PFSK-1 (cell line): ENCODE measurements at regions not wholly inside any gene's neighbourhood (a gene's known extent, or its start where the extent isn't known, plus 50 kb on each side); places are given as distances from the start of the nearest gene placed in this dataset.

Source experiments
- FOXP2 ChIP-seq: optimal IDR thresholded peaks from 2 replicates; pipeline ENCODE3; 2011; ENCODE audit warnings: borderline replicate concordance, control low read depth, inconsistent platforms; ENCODE audit not compliant: insufficient read depth; ENCODE audit errors: extremely low read length, extremely low read depth
- POLR2AphosphoS5 ChIP-seq: IDR thresholded peaks from 2 replicates; pipeline ENCODE4 v1.6.1; 2012; ENCODE audit warnings: low read depth, mild to moderate bottlenecking, control low read depth, low read length, moderate library complexity
- SIN3A ChIP-seq: IDR thresholded peaks from 2 replicates; pipeline ENCODE4 v1.6.1; 2012; ENCODE audit warnings: mild to moderate bottlenecking, low read length, moderate library complexity, borderline replicate concordance; ENCODE audit not compliant: insufficient read depth
- TAF1 ChIP-seq: IDR thresholded peaks from 2 replicates; pipeline ENCODE4 v1.6.1; 2012; ENCODE audit warnings: low read length, control low read depth, borderline replicate concordance; ENCODE audit not compliant: insufficient read depth
- TF ChIP-seq, protein P1 (sequence below), 2 experiments: IDR thresholded peaks; 2 replicates each; pipeline versions ENCODE4 v1.6.1 to v1.8.0; 2011 to 2012; ENCODE audit warnings: low read depth in 2 of 2, low read length in 2 of 2, control low read depth in 1 of 2, inconsistent platforms in 1 of 2, mild to moderate bottlenecking in 1 of 2, moderate library complexity in 1 of 2; ENCODE audit not compliant: insufficient read depth in 1 of 2

DNA sequence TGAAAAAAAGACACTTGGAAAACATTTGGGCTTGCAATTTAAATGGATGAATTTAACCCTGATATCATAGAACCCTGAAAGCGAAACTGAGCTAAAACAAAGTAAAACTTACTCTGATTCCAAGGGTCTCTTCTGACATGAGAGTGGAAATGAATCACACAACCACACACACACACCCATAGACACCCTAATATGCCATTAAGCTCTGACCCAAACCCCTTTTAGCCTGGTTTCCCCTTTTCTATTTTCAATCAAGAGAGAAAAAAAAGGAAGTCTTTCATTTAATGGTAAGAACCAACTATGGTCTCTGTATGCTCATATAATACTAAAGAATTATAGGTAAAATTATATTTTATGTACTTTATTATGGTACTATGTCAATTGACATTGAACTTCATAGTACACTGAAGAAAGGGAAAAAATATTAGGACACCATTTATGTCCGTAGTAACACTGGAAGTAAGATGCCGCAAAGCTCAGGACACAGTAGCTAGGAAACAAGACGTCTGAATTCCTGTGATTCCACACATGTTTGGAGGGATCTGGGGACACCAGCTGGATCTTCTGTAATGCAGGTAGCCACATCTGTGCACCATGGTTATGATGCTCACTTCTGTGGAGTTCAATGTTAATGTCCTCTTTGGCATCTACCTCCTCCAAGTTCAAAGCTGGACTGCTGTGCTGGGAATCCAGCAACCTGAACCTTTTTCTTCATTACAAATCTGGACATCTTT lies 95.8 kb downstream of the PCSK1 start:
- TF ChIP-seq SIN3A (no peak), FOXP2 (no peak), TAF1 (no peak), POLR2AphosphoS5 (no peak)
- TF ChIP-seq, protein P1, sequence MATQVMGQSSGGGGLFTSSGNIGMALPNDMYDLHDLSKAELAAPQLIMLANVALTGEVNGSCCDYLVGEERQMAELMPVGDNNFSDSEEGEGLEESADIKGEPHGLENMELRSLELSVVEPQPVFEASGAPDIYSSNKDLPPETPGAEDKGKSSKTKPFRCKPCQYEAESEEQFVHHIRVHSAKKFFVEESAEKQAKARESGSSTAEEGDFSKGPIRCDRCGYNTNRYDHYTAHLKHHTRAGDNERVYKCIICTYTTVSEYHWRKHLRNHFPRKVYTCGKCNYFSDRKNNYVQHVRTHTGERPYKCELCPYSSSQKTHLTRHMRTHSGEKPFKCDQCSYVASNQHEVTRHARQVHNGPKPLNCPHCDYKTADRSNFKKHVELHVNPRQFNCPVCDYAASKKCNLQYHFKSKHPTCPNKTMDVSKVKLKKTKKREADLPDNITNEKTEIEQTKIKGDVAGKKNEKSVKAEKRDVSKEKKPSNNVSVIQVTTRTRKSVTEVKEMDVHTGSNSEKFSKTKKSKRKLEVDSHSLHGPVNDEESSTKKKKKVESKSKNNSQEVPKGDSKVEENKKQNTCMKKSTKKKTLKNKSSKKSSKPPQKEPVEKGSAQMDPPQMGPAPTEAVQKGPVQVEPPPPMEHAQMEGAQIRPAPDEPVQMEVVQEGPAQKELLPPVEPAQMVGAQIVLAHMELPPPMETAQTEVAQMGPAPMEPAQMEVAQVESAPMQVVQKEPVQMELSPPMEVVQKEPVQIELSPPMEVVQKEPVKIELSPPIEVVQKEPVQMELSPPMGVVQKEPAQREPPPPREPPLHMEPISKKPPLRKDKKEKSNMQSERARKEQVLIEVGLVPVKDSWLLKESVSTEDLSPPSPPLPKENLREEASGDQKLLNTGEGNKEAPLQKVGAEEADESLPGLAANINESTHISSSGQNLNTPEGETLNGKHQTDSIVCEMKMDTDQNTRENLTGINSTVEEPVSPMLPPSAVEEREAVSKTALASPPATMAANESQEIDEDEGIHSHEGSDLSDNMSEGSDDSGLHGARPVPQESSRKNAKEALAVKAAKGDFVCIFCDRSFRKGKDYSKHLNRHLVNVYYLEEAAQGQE (IDR thresholded peaks at IDR 0.05; ENCODE audit: insufficient read depth in 1 of 2, low read depth in 2 of 2, low read length in 2 of 2): no peak

DNA sequence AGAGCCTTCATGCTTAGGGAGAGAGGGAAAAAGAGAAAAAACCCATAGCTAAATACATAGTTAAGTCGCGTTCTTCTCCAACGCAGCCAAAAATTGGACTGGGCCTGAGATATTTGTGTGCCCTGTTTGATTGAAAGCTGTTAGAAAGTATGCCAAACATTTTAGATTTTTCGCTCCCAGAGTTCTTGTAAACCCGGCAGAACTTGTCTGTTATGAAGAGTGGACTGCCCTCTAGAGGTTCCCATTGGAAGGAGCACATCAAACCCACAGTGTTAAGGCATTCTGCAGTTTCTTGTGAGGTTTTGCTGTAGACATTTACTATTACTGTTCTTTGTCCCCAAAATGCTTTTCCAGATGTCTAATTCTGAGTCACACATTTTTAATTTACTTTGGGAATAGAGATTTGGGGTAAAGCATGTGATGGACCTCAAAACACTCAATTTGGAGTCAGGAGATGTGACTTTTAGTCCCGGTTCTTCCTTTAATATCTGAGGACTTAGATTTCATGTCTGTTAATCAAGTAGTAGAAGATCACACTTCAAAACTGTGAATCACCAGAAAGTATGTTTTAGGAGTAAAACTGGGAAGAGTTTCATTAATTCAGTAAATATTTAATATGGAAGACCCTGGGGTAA lies 96.6 kb downstream of the PCSK1 start:
- TF ChIP-seq SIN3A: no peak
- no peak for TF ChIP-seq TAF1
- TF ChIP-seq, protein P1 (IDR thresholded peaks at IDR 0.05; ENCODE audit: insufficient read depth in 1 of 2, low read depth in 2 of 2, low read length in 2 of 2): no peak
- no peak for TF ChIP-seq POLR2AphosphoS5
- no peak for TF ChIP-seq FOXP2

DNA sequence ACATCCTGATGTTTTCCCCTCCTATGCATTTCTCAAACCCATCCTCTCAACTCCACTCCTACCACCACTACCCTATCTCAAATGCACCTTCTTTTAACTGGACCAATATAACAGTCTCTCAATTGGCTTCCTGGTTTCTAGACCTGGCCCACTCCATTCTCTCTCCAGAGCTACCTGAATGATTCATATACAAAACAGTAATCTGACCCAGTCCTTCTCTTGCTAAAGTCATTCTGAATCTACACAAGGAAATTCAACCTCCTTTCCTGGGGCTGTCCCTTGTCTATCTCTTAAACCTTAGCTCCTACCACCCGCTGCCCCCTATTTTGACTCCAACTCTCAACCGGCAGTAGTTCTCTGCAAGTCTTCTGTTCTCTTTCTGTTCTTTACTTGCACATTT lies 97.2 kb downstream of the PCSK1 start:
- TF ChIP-seq, protein P1 (IDR thresholded peaks at IDR 0.05; ENCODE audit: insufficient read depth in 1 of 2, low read depth in 2 of 2, low read length in 2 of 2): no peak
- TF ChIP-seq TAF1 (no peak), POLR2AphosphoS5 (no peak), SIN3A (no peak), FOXP2 (no peak)

DNA sequence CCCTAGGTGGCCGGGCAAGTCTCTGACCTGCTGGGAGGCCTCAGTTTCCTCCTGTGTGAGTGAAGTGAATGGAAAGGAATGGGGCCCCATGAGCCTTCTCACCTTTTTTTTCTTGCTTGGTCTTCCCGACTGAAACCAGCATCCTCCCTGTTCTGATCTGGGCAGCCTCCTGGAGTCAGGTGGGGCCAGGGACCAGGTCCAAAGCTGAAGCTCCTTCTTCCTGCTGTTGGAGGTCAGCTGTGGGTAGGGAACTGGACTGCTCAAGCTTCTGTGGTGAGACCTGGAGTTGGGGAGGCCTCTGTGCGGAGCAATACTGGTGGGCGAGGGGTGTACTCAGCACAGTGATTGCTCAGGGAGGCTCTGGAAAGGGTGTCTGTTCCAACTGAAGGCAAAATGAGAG lies 99.7 kb downstream of the PCSK1 start:
- no peak for TF ChIP-seq FOXP2
- no peak for TF ChIP-seq SIN3A
- no peak for TF ChIP-seq POLR2AphosphoS5
- no peak for TF ChIP-seq TAF1
- TF ChIP-seq, protein P1 (IDR thresholded peaks at IDR 0.05; ENCODE audit: insufficient read depth in 1 of 2, low read depth in 2 of 2, low read length in 2 of 2): no peak
